IMR-90 (cell line): ENCODE measurements at regions not wholly inside any gene's neighbourhood (a gene's known extent, or its start where the extent isn't known, plus 50 kb on each side); places are given as distances from the start of the nearest gene placed in this dataset.

Source experiments
- ATAC-seq: fragments of 200-7000 bp; cut with Tn5 transposase; 2 replicates; pipeline ENCODE4 v1.9.1; 2020; ENCODE audit warnings: low read depth, mild to moderate bottlenecking, moderate library complexity
- BruUV-seq: library from RNA; stranded (reverse); fragments of 400-500 nt; replicated peaks from 2 replicates; lab custom pipeline; 2021; lab: Mats Ljungman, UMichigan
- CTCF ChIA-PET: fragments of 300-600 bp; formaldehyde crosslinking; extraction: SDS; loops from one replicate; lab custom pipeline; 2021; ENCODE audit warnings: antibody characterized with exemption; lab: Yijun Ruan, JAX
- POLR2A ChIA-PET: fragments of 300-600 bp; sonication (Branson Sonifier 250); formaldehyde crosslinking; loops from one replicate; lab custom pipeline; 2022; ENCODE audit warnings: antibody characterized with exemption; ENCODE audit not compliant: unreplicated experiment; lab: Charles Lee
- DNase-seq: peaks from one replicate; pipeline ENCODE4 v3.0.0; 2013
- H2AFZ ChIP-seq: replicated peaks from 2 replicates; pipeline ENCODE3; 2013; ENCODE audit warnings: low read length, mild to moderate bottlenecking; ENCODE audit not compliant: poor library complexity
- H2AK5ac ChIP-seq: 2 replicates; pipeline ENCODE4 v1.6.1; 2013; ENCODE audit warnings: low read depth, low read length, inconsistent platforms
- H2AK9ac ChIP-seq: replicated peaks from 2 replicates; pipeline ENCODE3; 2013; ENCODE audit warnings: mild to moderate bottlenecking, low read depth, low read length, moderate library complexity; ENCODE audit not compliant: poor library complexity
- H2BK120ac ChIP-seq: 2 replicates; pipeline ENCODE4 v1.6.1; 2013; ENCODE audit warnings: low read depth, low read length, inconsistent platforms
- H2BK15ac ChIP-seq: 3 replicates; pipeline ENCODE4 v1.6.1; 2013; ENCODE audit warnings: low read depth, low read length, inconsistent platforms
- H2BK20ac ChIP-seq: 2 replicates; pipeline ENCODE4 v1.6.1; 2013; ENCODE audit warnings: low read depth, mild to moderate bottlenecking, inconsistent platforms, low read length, moderate library complexity
- H2BK5ac ChIP-seq: 2 replicates; pipeline ENCODE4 v1.6.1; 2013; ENCODE audit warnings: mild to moderate bottlenecking, low read depth, low read length, inconsistent platforms; ENCODE audit not compliant: poor library complexity, severe bottlenecking
- H3K14ac ChIP-seq: replicated peaks from 2 replicates; pipeline ENCODE4 v1.6.1; 2013; ENCODE audit warnings: low read depth, low read length, inconsistent platforms
- H3K18ac ChIP-seq: 2 replicates; pipeline ENCODE4 v1.6.1; 2013; ENCODE audit warnings: low read depth, low read length, control low read depth
- H3K23ac ChIP-seq: 2 replicates; pipeline ENCODE4 v1.6.1; 2013; ENCODE audit warnings: low read depth, low read length, inconsistent platforms
- H3K27ac ChIP-seq: 2 replicates; pipeline ENCODE4 v1.5.1; 2013; ENCODE audit warnings: mild to moderate bottlenecking, control low read depth, low read length; ENCODE audit not compliant: insufficient read depth
- H3K27me3 ChIP-seq: 2 replicates; pipeline ENCODE4 v1.6.1; 2013; ENCODE audit warnings: low read length; ENCODE audit not compliant: control insufficient read depth, insufficient read depth
- H3K36me3 ChIP-seq: 2 replicates; pipeline ENCODE4 v1.6.1; 2013; ENCODE audit warnings: low read length, mixed read lengths; ENCODE audit not compliant: control insufficient read depth, insufficient read depth
- H3K4ac ChIP-seq: 2 replicates; pipeline ENCODE4 v1.6.1; 2013; ENCODE audit warnings: low read depth, low read length, inconsistent platforms
- H3K4me1 ChIP-seq: 2 replicates; pipeline ENCODE4 v1.6.1; 2013; ENCODE audit warnings: low read length, mixed read lengths; ENCODE audit not compliant: control insufficient read depth, insufficient read depth
- H3K4me2 ChIP-seq: 2 replicates; pipeline ENCODE4 v1.6.1; 2013; ENCODE audit warnings: low read depth, mild to moderate bottlenecking, control low read depth, low read length, moderate library complexity
- H3K4me3 ChIP-seq: 2 replicates; pipeline ENCODE4 v1.5.1; 2013; ENCODE audit warnings: low read depth, mild to moderate bottlenecking, control low read depth, low read length, moderate library complexity; ENCODE audit not compliant: insufficient read depth
- H3K56ac ChIP-seq: 2 replicates; pipeline ENCODE4 v1.6.1; 2013; ENCODE audit warnings: low read length, inconsistent platforms; ENCODE audit not compliant: insufficient read depth; ENCODE audit errors: extremely low read depth
- H3K79me1 ChIP-seq, 2 experiments: 2 replicates each; pipeline ENCODE4 v1.6.1; 2013; ENCODE audit warnings: low read length in 2 of 2, inconsistent platforms in 1 of 2, low read depth in 1 of 2
- H3K9ac ChIP-seq: 2 replicates; pipeline ENCODE4 v1.6.1; 2013; ENCODE audit warnings: low read depth, low read length, control low read depth
- H3K9me1 ChIP-seq: 2 replicates; pipeline ENCODE4 v1.6.1; 2013; ENCODE audit warnings: low read length, inconsistent platforms; ENCODE audit not compliant: insufficient read depth
- H3K9me3 ChIP-seq: 2 replicates; pipeline ENCODE4 v1.6.1; 2013; ENCODE audit warnings: low read length; ENCODE audit not compliant: control insufficient read depth, insufficient read depth
- H4K20me1 ChIP-seq: 2 replicates; pipeline ENCODE4 v1.6.1; 2013; ENCODE audit warnings: low read length, inconsistent platforms; ENCODE audit not compliant: insufficient read depth
- H4K5ac ChIP-seq: 2 replicates; pipeline ENCODE4 v1.6.1; 2013; ENCODE audit warnings: mild to moderate bottlenecking, low read depth, low read length, control low read depth
- H4K8ac ChIP-seq, 2 experiments: 2 replicates each; pipeline ENCODE4 v1.6.1; 2013; ENCODE audit warnings: low read depth in 2 of 2, low read length in 2 of 2, control low read depth in 1 of 2, inconsistent platforms in 1 of 2
- H4K91ac ChIP-seq: 2 replicates; pipeline ENCODE4 v1.6.1; 2013; ENCODE audit warnings: low read depth, low read length, inconsistent platforms; ENCODE audit not compliant: insufficient read depth
- ELK1 ChIP-seq: fragments of 150-350 bp; IDR thresholded peaks from 2 replicates; pipeline ENCODE4 v1.6.1; 2016; ENCODE audit warnings: low read depth, mild to moderate bottlenecking, low read length, moderate library complexity, borderline replicate concordance
- MAZ ChIP-seq: IDR thresholded peaks from 2 replicates; pipeline ENCODE4 v1.6.1; 2012; ENCODE audit warnings: low read depth, mild to moderate bottlenecking, low read length, improper control_type of control experiment, moderate library complexity, borderline replicate concordance
- POLR2A ChIP-seq: IDR thresholded peaks from 2 replicates; pipeline ENCODE4 v1.6.1; 2012; ENCODE audit warnings: mild to moderate bottlenecking, low read depth, low read length
- USF2 ChIP-seq: fragments of 150-350 bp; IDR thresholded peaks from 2 replicates; pipeline ENCODE4 v1.6.1; 2017; ENCODE audit warnings: mild to moderate bottlenecking, antibody characterized with exemption, low read length, low read depth
- WGBS, 2 experiments: methylation state at CpG; one replicate each; pipeline versions ENCODE4 v1.1.5 to v1.1.7; 2013; ENCODE audit warnings: missing lambda C conversion rate in 2 of 2; ENCODE audit not compliant: insufficient read length in 1 of 2; ENCODE audit errors: extremely low coverage in 2 of 2; 5-methylcytosine and 5-hydroxymethylcytosine counted together
- dilution Hi-C: fragments of 300-500 bp; cut with HindIII; formaldehyde crosslinking; loops from one replicate; pipeline ENCODE4 v1.14.3; 2018; ENCODE audit warnings: low sequenced_read_pairs; ENCODE audit not compliant: unreplicated experiment
- in situ Hi-C: fragments of 300-500 bp; cut with MboI; formaldehyde crosslinking; loops from 3 replicates; pipeline ENCODE4 v1.14.3; 2019; ENCODE audit warnings: low sequenced_read_pairs, inconsistent platforms, mixed read lengths
- intact Hi-C: fragments of 100-400 bp; cut with micrococcal nuclease; formaldehyde crosslinking; loops from 2 replicates; pipeline ENCODE4 v1.10.0; 2022

- Histone ChIP-seq H3K9me1 (0 out of 2 replicates have a peak, but pooled peaks cover 1% of the 10 kb centered on the region), H2BK15ac (no peak overlapping the region), H3K18ac (no peak overlapping the region), H4K20me1 (peaks cover 11% of the 10 kb centered on the region), H3K27ac (no peak overlapping the region), H2BK5ac (no peak overlapping the region), H3K56ac (no peak overlapping the region), H3K9me3 (peaks cover 4% of the 10 kb centered on the region; the same call in 1 of the 2 replicates), H3K4ac (no peak overlapping the region), H4K91ac (no peak overlapping the region), H3K23ac (no peak overlapping the region), H4K5ac (no peak overlapping the region), H3K4me1 (no peaks in the 10 kb centered on the region), H2AK9ac (no peak overlapping the region), H3K36me3 (no peaks in the 10 kb centered on the region), H2AFZ (no peak overlapping the region), H3K14ac (no peak overlapping the region), H2BK120ac (no peak overlapping the region), H3K4me3 (no peak overlapping the region), H3K79me1 (no peaks in the 10 kb centered on the region), H3K27me3 (no peaks in the 10 kb centered on the region; the same call in 1 of the 2 replicates), H3K4me2 (no peak overlapping the region), H2AK5ac (no peak overlapping the region), H4K8ac (no peak overlapping the region), H2BK20ac (no peak overlapping the region), H3K9ac (no peak overlapping the region)
- in situ Hi-C loops = no loop called here
- no TSS peak for BruUV-seq
- ChIA-PET POLR2A (no interaction called here), CTCF (interaction anchor here (0.6 to 0.7 kb wide), 2 partner anchors 20 to 148 kb away, joined by 3 to 4 read pairs; no protein-coding TSS in a partner anchor)
- dilution Hi-C loops = no loop called here
- ATAC-seq (no peak), DNase-seq (no peak)
- intact Hi-C loops = no loop called here
- 50% methylated on average over 1 of the region's 20 CpGs; no CpG with 5 or more reads in 1 of the 2 experiments for WGBS, 2 experiments
- no peak for TF ChIP-seq MAZ
- no peak for TF ChIP-seq ELK1
- TF ChIP-seq USF2 = no peak
- TF ChIP-seq POLR2A = no peak
These were observed 232.7 kb downstream of the CTTN start for GRCh38 chr11:70630816-70631623.
